OCI-LY1 (cell line): ENCODE measurements at regions not wholly inside any gene's neighbourhood (a gene's known extent, or its start where the extent isn't known, plus 50 kb on each side); places are given as distances from the start of the nearest gene placed in this dataset.
"Not testable (repeated sequence)": the region's sequence is repeated elsewhere in the genome, so short reads cannot be mapped to it uniquely, and the experiment has no call there.

ENCODE experiments used
- H2AFZ ChIP-seq: fragments of 200-600 bp; sonication (generic), shearing (Covaris generic); 2 replicates; pipeline ENCODE4 v1.6.0; 2014; ENCODE audit warnings: antibody characterized with exemption, mild to moderate bottlenecking, low read length
- H3F3A ChIP-seq: fragments of 200-600 bp; sonication (generic), shearing (Covaris generic); 2 replicates; pipeline ENCODE4 v1.6.0; 2014; ENCODE audit warnings: mild to moderate bottlenecking, antibody characterized with exemption, low read length, moderate library complexity; ENCODE audit not compliant: insufficient read depth
- H3K27ac ChIP-seq: fragments of 200-600 bp; sonication (generic); 2 replicates; pipeline ENCODE4 v1.5.1; 2014; ENCODE audit warnings: low read length, mixed run types, mild to moderate bottlenecking, low read depth; ENCODE audit not compliant: poor library complexity, severe bottlenecking
- H3K27me3 ChIP-seq: fragments of 200-600 bp; sonication (generic); 2 replicates; pipeline ENCODE4 v1.6.0; 2014; ENCODE audit warnings: antibody characterized with exemption, mild to moderate bottlenecking, low read length, moderate library complexity; ENCODE audit not compliant: insufficient read depth
- H3K36me3 ChIP-seq: fragments of 200-600 bp; sonication (generic); 2 replicates; pipeline ENCODE4 v1.6.1; 2014; ENCODE audit warnings: mild to moderate bottlenecking, antibody characterized with exemption, low read length, moderate library complexity, mixed read lengths; ENCODE audit not compliant: insufficient read depth
- H3K4me1 ChIP-seq: fragments of 200-600 bp; sonication (generic); 2 replicates; pipeline ENCODE4 v1.5.1; 2014; ENCODE audit warnings: mild to moderate bottlenecking, low read length, moderate library complexity; ENCODE audit not compliant: insufficient read depth, severe bottlenecking
- H3K4me2 ChIP-seq: fragments of 200-600 bp; sonication (generic), shearing (Covaris generic); 2 replicates; pipeline ENCODE4 v1.6.1; 2014; ENCODE audit warnings: low read length
- H3K4me3 ChIP-seq: fragments of 200-600 bp; sonication (generic); 2 replicates; pipeline ENCODE4 v1.5.1; 2014; ENCODE audit warnings: low read length, low read depth, mild to moderate bottlenecking, mixed read lengths; ENCODE audit not compliant: poor library complexity, severe bottlenecking
- H3K79me2 ChIP-seq: fragments of 200-600 bp; shearing (Covaris generic); 2 replicates; pipeline ENCODE4 v1.6.1; 2016; ENCODE audit warnings: mixed run types, low read length, mixed read lengths; ENCODE audit not compliant: insufficient read depth
- H3K9ac ChIP-seq: fragments of 200-600 bp; sonication (generic), shearing (Covaris generic); 2 replicates; pipeline ENCODE4 v1.6.1; 2014; ENCODE audit warnings: mild to moderate bottlenecking, low read length, mixed read lengths
- H3K9me2 ChIP-seq: fragments of 200-600 bp; sonication (generic), shearing (Covaris generic); 2 replicates; pipeline ENCODE4 v1.6.1; 2014; ENCODE audit warnings: low read depth, mild to moderate bottlenecking, low read length, mixed read lengths
- H3K9me3 ChIP-seq: fragments of 200-600 bp; shearing (Covaris generic); 2 replicates; pipeline ENCODE4 v1.6.1; 2014; ENCODE audit warnings: low read length, mixed read lengths
- H4K20me1 ChIP-seq: fragments of 200-600 bp; sonication (generic), shearing (Covaris generic); 2 replicates; pipeline ENCODE4 v1.6.0; 2016; ENCODE audit warnings: mild to moderate bottlenecking, low read length; ENCODE audit not compliant: insufficient read depth
- EZH2 ChIP-seq: fragments of 200-600 bp; sonication (generic), shearing (Covaris generic); IDR thresholded peaks from 2 replicates; pipeline ENCODE4 v1.8.0; 2017; ENCODE audit warnings: borderline replicate concordance, mixed run types, mild to moderate bottlenecking, antibody characterized with exemption, low read length, moderate library complexity, mixed read lengths
- TF ChIP-seq, protein P1 (sequence below): fragments of 200-600 bp; sonication (generic), shearing (Covaris generic); IDR thresholded peaks from 2 replicates; pipeline ENCODE4 v1.5.1; 2017; ENCODE audit warnings: mild to moderate bottlenecking, antibody characterized with exemption, low read length, moderate library complexity, mixed read lengths

GRCh38 chr1:60694980-60695379 lies 387.4 kb upstream of the NFIA start:
- no peaks in the 10 kb centered on the region for H3F3A ChIP-seq
- H4K20me1 ChIP-seq = no peaks in the 10 kb centered on the region
- no peaks in the 10 kb centered on the region for H3K4me1 ChIP-seq
- H3K9ac ChIP-seq = no peak overlapping the region
- no peaks in the 10 kb centered on the region for H3K27me3 ChIP-seq
- no peaks in the 10 kb centered on the region for H3K9me3 ChIP-seq
- no peaks in the 10 kb centered on the region for H3K9me2 ChIP-seq
- no peak for TF ChIP-seq EZH2
- TF ChIP-seq, protein P1, sequence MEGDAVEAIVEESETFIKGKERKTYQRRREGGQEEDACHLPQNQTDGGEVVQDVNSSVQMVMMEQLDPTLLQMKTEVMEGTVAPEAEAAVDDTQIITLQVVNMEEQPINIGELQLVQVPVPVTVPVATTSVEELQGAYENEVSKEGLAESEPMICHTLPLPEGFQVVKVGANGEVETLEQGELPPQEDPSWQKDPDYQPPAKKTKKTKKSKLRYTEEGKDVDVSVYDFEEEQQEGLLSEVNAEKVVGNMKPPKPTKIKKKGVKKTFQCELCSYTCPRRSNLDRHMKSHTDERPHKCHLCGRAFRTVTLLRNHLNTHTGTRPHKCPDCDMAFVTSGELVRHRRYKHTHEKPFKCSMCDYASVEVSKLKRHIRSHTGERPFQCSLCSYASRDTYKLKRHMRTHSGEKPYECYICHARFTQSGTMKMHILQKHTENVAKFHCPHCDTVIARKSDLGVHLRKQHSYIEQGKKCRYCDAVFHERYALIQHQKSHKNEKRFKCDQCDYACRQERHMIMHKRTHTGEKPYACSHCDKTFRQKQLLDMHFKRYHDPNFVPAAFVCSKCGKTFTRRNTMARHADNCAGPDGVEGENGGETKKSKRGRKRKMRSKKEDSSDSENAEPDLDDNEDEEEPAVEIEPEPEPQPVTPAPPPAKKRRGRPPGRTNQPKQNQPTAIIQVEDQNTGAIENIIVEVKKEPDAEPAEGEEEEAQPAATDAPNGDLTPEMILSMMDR = no peak
- no peak overlapping the region for H3K27ac ChIP-seq
- H3K36me3 ChIP-seq = no peaks in the 10 kb centered on the region
- no peaks in the 10 kb centered on the region for H3K79me2 ChIP-seq
- H2AFZ ChIP-seq = no peak overlapping the region
- H3K4me2 ChIP-seq = no peak overlapping the region
- H3K4me3 ChIP-seq = no peak overlapping the region

GRCh38 chr1:60692031-60692430 lies 390.3 kb upstream of the NFIA start:
- Histone ChIP-seq H4K20me1 (no peaks in the 10 kb centered on the region), H3K27me3 (no peaks in the 10 kb centered on the region), H3K4me3 (no peak overlapping the region), H3K79me2 (no peaks in the 10 kb centered on the region), H3K36me3 (no peaks in the 10 kb centered on the region), H3K9me3 (no peaks in the 10 kb centered on the region), H2AFZ (no peak overlapping the region), H3K9ac (no peak overlapping the region), H3F3A (no peaks in the 10 kb centered on the region), H3K27ac (no peak overlapping the region), H3K9me2 (no peaks in the 10 kb centered on the region), H3K4me2 (no peak overlapping the region), H3K4me1 (no peaks in the 10 kb centered on the region)
- TF ChIP-seq, protein P1 = no peak
- TF ChIP-seq EZH2 = no peak

DNA sequence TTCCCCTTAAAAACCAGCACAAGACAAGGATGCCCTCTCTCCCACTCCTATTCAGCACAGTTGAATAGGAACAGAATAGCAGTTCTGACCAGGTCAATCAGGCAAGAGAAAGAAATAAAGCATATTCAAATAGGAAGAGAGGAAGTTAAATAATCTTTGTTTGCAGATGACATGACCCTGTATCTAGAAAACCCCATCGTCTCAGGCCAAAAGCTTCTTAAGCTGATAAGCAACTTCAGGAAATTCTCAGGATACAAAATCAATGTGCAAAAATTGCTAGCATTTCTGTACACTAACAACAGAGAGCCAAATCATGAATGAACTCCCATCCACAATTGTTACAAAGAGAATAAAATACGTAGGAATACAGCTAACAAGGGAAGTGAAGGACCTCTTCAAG lies 394.1 kb upstream of the NFIA start:
- not testable (repeated sequence) for H3K4me3 ChIP-seq, H2AFZ ChIP-seq, H3K27me3 ChIP-seq, H3K9me3 ChIP-seq, H3F3A ChIP-seq, H4K20me1 ChIP-seq, H3K4me2 ChIP-seq, H3K4me1 ChIP-seq, H3K27ac ChIP-seq, H3K9ac ChIP-seq, H3K79me2 ChIP-seq, H3K9me2 ChIP-seq, H3K36me3 ChIP-seq

- Histone ChIP-seq H3K27me3 (no peaks in the 10 kb centered on the region), H3K9ac (no peak overlapping the region), H3K4me3 (no peak overlapping the region), H3K4me1 (no peaks in the 10 kb centered on the region), H3K27ac (no peak overlapping the region), H3K9me2 (no peaks in the 10 kb centered on the region), H3F3A (no peaks in the 10 kb centered on the region), H2AFZ (no peak overlapping the region), H3K4me2 (no peak overlapping the region), H3K36me3 (no peaks in the 10 kb centered on the region), H3K79me2 (no peaks in the 10 kb centered on the region), H3K9me3 (no peaks in the 10 kb centered on the region), H4K20me1 (no peaks in the 10 kb centered on the region)
- TF ChIP-seq, protein P1 = no peak
- TF ChIP-seq EZH2 = no peak
Observed at GRCh38 chr1:60681095-60681860, 401.1 kb upstream of the NFIA start.
